Astrocyte (in vitro differentiated cells and primary cell): ENCODE measurements at regions not wholly inside any gene's neighbourhood (a gene's known extent, or its start where the extent isn't known, plus 50 kb on each side); places are given as distances from the start of the nearest gene placed in this dataset.

ENCODE experiments used
- DNase-seq: peaks from one replicate; pipeline ENCODE4 v3.0.0-alpha.2; 2010; ENCODE audit warnings: low read depth
- FAIRE-seq: peaks from 2 replicates; lab custom pipeline; 2011; peaks lifted over from hg19 to GRCh38; lab: Jason Lieb, UNC
- H2AFZ ChIP-seq: 2 replicates; pipeline ENCODE4 v1.6.0; 2012; ENCODE audit warnings: low read depth, low read length, inconsistent platforms
- H3K27ac ChIP-seq: 2 replicates; pipeline ENCODE4 v1.5.1; 2011; ENCODE audit warnings: low read depth, low read length, inconsistent platforms
- H3K27me3 ChIP-seq: 2 replicates; pipeline ENCODE4 v1.6.0; 2011; ENCODE audit warnings: low read length, inconsistent platforms; ENCODE audit not compliant: insufficient read depth
- H3K36me3 ChIP-seq: 2 replicates; pipeline ENCODE4 v1.5.1; 2011; ENCODE audit warnings: low read length, inconsistent platforms; ENCODE audit not compliant: insufficient read depth
- H3K4me1 ChIP-seq: 2 replicates; pipeline ENCODE4 v1.5.1; 2011; ENCODE audit warnings: low read length, inconsistent platforms; ENCODE audit not compliant: insufficient read depth
- H3K4me2 ChIP-seq: 2 replicates; pipeline ENCODE4 v1.6.0; 2012; ENCODE audit warnings: low read length, inconsistent platforms
- H3K4me3 ChIP-seq: 2 replicates; pipeline ENCODE4 v1.5.1; 2011; ENCODE audit warnings: low read depth, mild to moderate bottlenecking, low read length, inconsistent platforms; ENCODE audit not compliant: insufficient read depth
- H3K79me2 ChIP-seq: 2 replicates; pipeline ENCODE4 v1.6.0; 2012; ENCODE audit warnings: mild to moderate bottlenecking, low read length, inconsistent platforms; ENCODE audit not compliant: insufficient read depth
- H3K9ac ChIP-seq: 2 replicates; pipeline ENCODE4 v1.6.0; 2012; ENCODE audit warnings: mild to moderate bottlenecking, low read length, inconsistent platforms
- H3K9me3 ChIP-seq: 2 replicates; pipeline ENCODE4 v1.5.1; 2012; ENCODE audit warnings: low read depth, mild to moderate bottlenecking, low read length, inconsistent platforms; ENCODE audit not compliant: insufficient read depth
- H4K20me1 ChIP-seq: 2 replicates; pipeline ENCODE4 v1.6.0; 2012; ENCODE audit warnings: low read length, inconsistent platforms; ENCODE audit not compliant: insufficient read depth
- H3K27ac Mint-ChIP-seq: one replicate; pipeline ENCODE4 v1.8.0; 2021; ENCODE audit warnings: mild to moderate bottlenecking, mixed read lengths; ENCODE audit not compliant: unreplicated experiment
- H3K27me3 Mint-ChIP-seq: one replicate; pipeline ENCODE4 v1.8.0; 2021; ENCODE audit warnings: low read depth, mixed read lengths; ENCODE audit not compliant: unreplicated experiment
- H3K36me3 Mint-ChIP-seq: one replicate; pipeline ENCODE4 v1.8.0; 2021; ENCODE audit warnings: low read depth, mixed read lengths; ENCODE audit not compliant: unreplicated experiment
- H3K4me1 Mint-ChIP-seq: one replicate; pipeline ENCODE4 v1.8.0; 2021; ENCODE audit warnings: low read depth, mixed read lengths; ENCODE audit not compliant: unreplicated experiment
- H3K4me3 Mint-ChIP-seq: one replicate; pipeline ENCODE4 v1.8.0; 2021; ENCODE audit warnings: mild to moderate bottlenecking, moderate library complexity, mixed read lengths; ENCODE audit not compliant: unreplicated experiment
- H3K9me3 Mint-ChIP-seq: one replicate; pipeline ENCODE4 v1.8.0; 2021; ENCODE audit warnings: mild to moderate bottlenecking, mixed read lengths; ENCODE audit not compliant: unreplicated experiment
- CTCF ChIP-seq: IDR thresholded peaks from 2 replicates; pipeline ENCODE4 v1.5.1; 2011; ENCODE audit warnings: low read depth, mild to moderate bottlenecking, inconsistent platforms, low read length, moderate library complexity; ENCODE audit not compliant: insufficient read depth
- EZH2 ChIP-seq: IDR thresholded peaks from 2 replicates; pipeline ENCODE4 v1.6.1; 2012; ENCODE audit warnings: mild to moderate bottlenecking, low read length, inconsistent platforms; ENCODE audit not compliant: insufficient read depth

GRCh38 chr3:102020735-102021134 is 171.4 kb downstream of the NFKBIZ start:
- Histone ChIP-seq H2AFZ (no peak overlapping the region), H3K9me3 (no peaks in the 10 kb centered on the region), H3K79me2 (no peaks in the 10 kb centered on the region), H3K9ac (no peak overlapping the region), H3K27me3 (no peaks in the 10 kb centered on the region), H3K27ac (no peak overlapping the region), H3K4me1 (no peaks in the 10 kb centered on the region), H3K4me3 (no peak overlapping the region), H3K4me2 (no peak overlapping the region), H3K36me3 (no peaks in the 10 kb centered on the region), H4K20me1 (no peaks in the 10 kb centered on the region)
- no peaks in the 10 kb centered on the region for H3K36me3 Mint-ChIP-seq
- DNase-seq, result no peak
- H3K27me3 Mint-ChIP-seq, result no peaks in the 10 kb centered on the region
- no peak overlapping the region for H3K4me3 Mint-ChIP-seq
- TF ChIP-seq EZH2 (no peak), CTCF (no peak)
- no peaks in the 10 kb centered on the region for H3K4me1 Mint-ChIP-seq
- no peak overlapping the region for H3K27ac Mint-ChIP-seq
- no peak for FAIRE-seq
- no peaks in the 10 kb centered on the region for H3K9me3 Mint-ChIP-seq

GRCh38 chr3:102024270-102024904 is 175.1 kb downstream of the NFKBIZ start:
- H3K4me3 Mint-ChIP-seq, result no peak overlapping the region
- H3K4me2 ChIP-seq, result no peak overlapping the region

More at GRCh38 chr3:102024270-102024904, 175.1 kb downstream of the NFKBIZ start:
- Histone ChIP-seq H3K9ac (no peak overlapping the region), H3K79me2 (no peaks in the 10 kb centered on the region), H3K27ac (no peak overlapping the region), H3K9me3 (no peaks in the 10 kb centered on the region), H2AFZ (no peak overlapping the region), H4K20me1 (no peaks in the 10 kb centered on the region), H3K4me1 (no peaks in the 10 kb centered on the region), H3K36me3 (no peaks in the 10 kb centered on the region), H3K4me3 (no peak overlapping the region), H3K27me3 (no peaks in the 10 kb centered on the region)
- Mint-ChIP-seq H3K27me3 (no peaks in the 10 kb centered on the region), H3K9me3 (no peaks in the 10 kb centered on the region), H3K36me3 (no peaks in the 10 kb centered on the region), H3K27ac (no peak overlapping the region), H3K4me1 (no peaks in the 10 kb centered on the region)
- FAIRE-seq (no peak), DNase-seq (no peak)
- TF ChIP-seq CTCF (no peak), EZH2 (no peak)
